Activated CD4-positive, alpha-beta T cell treated with anti-CD3 and anti-CD28 coated beads for 36 hours (primary cell): ENCODE measurements at regions not wholly inside any gene's neighbourhood (a gene's known extent, or its start where the extent isn't known, plus 50 kb on each side); places are given as distances from the start of the nearest gene placed in this dataset.

Source experiments
- ATAC-seq: fragments of 200-7000 bp; cut with Tn5 transposase; one replicate; pipeline ENCODE4 v1.10.0; 2021; ENCODE audit warnings: mild to moderate bottlenecking, moderate library complexity
- CTCF ChIA-PET: fragments of 350-600 bp; sonication (Branson Sonifier 250); formaldehyde crosslinking; loops from one replicate; lab custom pipeline; 2021; ENCODE audit warnings: antibody characterized with exemption; lab: Charles Lee
- POLR2A ChIA-PET: fragments of 350-600 bp; sonication (Branson Sonifier 250); formaldehyde crosslinking; loops from one replicate; lab custom pipeline; 2021; ENCODE audit warnings: antibody characterized with exemption, inconsistent platforms; lab: Charles Lee
- DNase-seq: peaks from one replicate; pipeline ENCODE4 v3.0.0-alpha.2; 2020
- H3K27ac Mint-ChIP-seq: one replicate; pipeline ENCODE4 v1.8.0; 2021; ENCODE audit warnings: mixed read lengths
- H3K27me3 Mint-ChIP-seq: one replicate; pipeline ENCODE4 v1.8.0; 2021; ENCODE audit warnings: mixed read lengths
- H3K36me3 Mint-ChIP-seq: one replicate; pipeline ENCODE4 v1.8.0; 2021; ENCODE audit warnings: low read depth, mixed read lengths
- H3K4me1 Mint-ChIP-seq: one replicate; pipeline ENCODE4 v1.8.0; 2021; ENCODE audit warnings: mixed read lengths
- H3K4me3 Mint-ChIP-seq: one replicate; pipeline ENCODE4 v1.8.0; 2021; ENCODE audit warnings: mild to moderate bottlenecking, moderate library complexity, mixed read lengths
- H3K9me3 Mint-ChIP-seq: one replicate; pipeline ENCODE4 v1.8.0; 2021; ENCODE audit warnings: low read depth, mixed read lengths
- intact Hi-C, 2 experiments: fragments of 100-400 bp; cut with DNase I in 1 of 2; cut with micrococcal nuclease in 1 of 2; formaldehyde crosslinking; loops; one replicate each; pipeline versions ENCODE4 v1.14.2 to v1.15.1; 2022 to 2024; cut with DNase I, micrococcal nuclease

DNA sequence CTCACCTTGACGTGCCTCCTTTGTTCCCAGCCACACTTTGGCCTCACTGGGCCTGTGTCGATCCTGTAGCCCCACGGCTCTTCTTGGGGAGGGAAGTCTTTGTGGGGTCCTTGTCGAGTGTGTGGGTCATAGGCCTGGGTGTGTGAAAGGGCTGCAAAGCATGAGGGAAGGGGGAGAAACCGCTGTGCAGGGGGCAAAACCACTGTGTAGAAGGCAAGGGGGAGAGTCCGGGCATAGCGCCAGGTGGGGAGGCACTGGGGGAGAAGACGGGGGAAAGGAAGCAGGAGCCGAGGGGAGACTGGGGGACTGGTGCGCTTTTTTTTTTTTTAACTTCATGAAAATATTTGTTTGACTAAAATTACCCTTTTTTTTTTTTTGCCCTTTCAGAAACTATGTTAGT, 65.1 kb upstream of the RASD2 start:
- ChIA-PET CTCF (no interaction called here), POLR2A (no interaction called here)
- ATAC-seq (no peak), DNase-seq (no peak)
- intact Hi-C loops: loop anchor here in 1 of 2 experiments (10.0 kb wide), 1 partner anchor 121 kb away; no protein-coding TSS in a partner anchor
- peaks cover 6% of the 10 kb centered on the region for H3K36me3 Mint-ChIP-seq
- H3K9me3 Mint-ChIP-seq: no peaks in the 10 kb centered on the region
- no peak overlapping the region for H3K27ac Mint-ChIP-seq
- no peaks in the 10 kb centered on the region for H3K4me1 Mint-ChIP-seq
- no peak overlapping the region for H3K4me3 Mint-ChIP-seq
- peaks cover 23% of the 10 kb centered on the region for H3K27me3 Mint-ChIP-seq

DNA sequence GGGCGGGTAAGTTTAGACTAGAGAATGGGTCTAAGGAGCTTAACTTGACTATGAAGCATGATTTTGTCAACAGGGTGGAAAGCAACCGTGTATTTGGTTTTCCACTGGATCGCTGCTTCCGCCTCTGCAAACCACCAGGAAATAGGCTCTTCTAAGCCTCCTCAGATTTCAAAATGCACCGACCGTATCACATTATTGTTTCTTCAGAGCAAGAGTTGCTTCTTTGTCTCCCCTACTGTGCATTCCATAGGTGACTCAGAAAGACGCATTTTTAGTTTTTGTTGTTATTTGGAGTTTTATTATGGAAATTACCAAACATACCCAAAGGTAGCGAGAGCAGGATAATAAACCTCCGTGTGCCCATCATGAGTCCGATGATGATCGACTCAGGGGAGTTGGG, 64.3 kb upstream of the RASD2 start:
- H3K4me3 Mint-ChIP-seq: no peak overlapping the region
- ChIA-PET CTCF (no interaction called here), POLR2A (no interaction called here)
- DNase-seq: no peak
- no peaks in the 10 kb centered on the region for H3K4me1 Mint-ChIP-seq
- intact Hi-C loops: loop anchor here in 1 of 2 experiments (10.0 kb wide), 1 partner anchor 122 kb away; no protein-coding TSS in a partner anchor
- ATAC-seq: no peak
- H3K27me3 Mint-ChIP-seq: peaks cover 29% of the 10 kb centered on the region
- H3K9me3 Mint-ChIP-seq: no peaks in the 10 kb centered on the region
- H3K27ac Mint-ChIP-seq: no peak overlapping the region
- H3K36me3 Mint-ChIP-seq: peaks cover 3% of the 10 kb centered on the region

DNA sequence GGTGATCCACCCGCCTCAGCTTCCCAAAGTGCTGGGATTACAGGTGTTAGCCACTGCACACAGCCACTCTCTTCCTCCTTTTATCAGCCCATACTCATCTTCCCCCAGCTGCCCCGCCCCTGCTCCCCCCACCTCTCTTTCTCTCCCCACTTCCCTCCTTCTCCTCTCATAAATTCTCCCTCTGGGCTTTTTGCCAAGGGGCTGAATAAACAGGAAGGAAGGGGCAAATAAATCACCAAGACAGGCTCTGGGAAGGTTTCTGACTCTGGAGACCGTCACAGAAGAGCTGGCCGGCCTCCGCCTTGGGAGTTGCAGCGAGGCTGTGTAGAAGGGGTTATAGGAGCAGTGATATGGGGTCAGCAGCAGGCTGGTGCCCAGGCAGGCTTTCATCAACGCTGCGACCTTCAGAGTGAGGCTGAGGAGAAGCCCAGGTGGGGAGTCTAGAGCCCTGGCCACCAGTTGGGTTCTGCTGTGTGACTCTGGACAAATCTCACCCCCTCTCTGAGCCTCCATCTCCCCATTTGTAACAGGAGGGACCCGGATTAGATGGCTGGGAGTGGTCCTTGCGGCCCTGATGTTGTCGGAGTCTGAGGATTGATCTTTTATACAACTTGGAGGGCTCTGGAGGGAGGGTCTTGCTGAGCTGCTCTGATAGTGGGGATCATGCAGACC, 62.6 kb upstream of the RASD2 start:
- intact Hi-C loops: loop anchor here in 1 of 2 experiments (10.0 kb wide), 1 partner anchor 123 kb away; no protein-coding TSS in a partner anchor
- ChIA-PET CTCF (interaction anchor here (0.7 kb wide), 1 partner anchor 154 kb away, joined by 3 read pairs; no protein-coding TSS in a partner anchor), POLR2A (interaction anchor here (0.6 kb wide), 1 partner anchor 220 kb away, joined by 3 read pairs; no protein-coding TSS in a partner anchor)
- H3K27me3 Mint-ChIP-seq: peaks cover 32% of the 10 kb centered on the region
- no peak overlapping the region for H3K4me3 Mint-ChIP-seq
- H3K9me3 Mint-ChIP-seq: no peaks in the 10 kb centered on the region
- no peak for ATAC-seq
- no peak for DNase-seq
- H3K27ac Mint-ChIP-seq: no peak overlapping the region
- H3K4me1 Mint-ChIP-seq: no peaks in the 10 kb centered on the region
- no peaks in the 10 kb centered on the region for H3K36me3 Mint-ChIP-seq

DNA sequence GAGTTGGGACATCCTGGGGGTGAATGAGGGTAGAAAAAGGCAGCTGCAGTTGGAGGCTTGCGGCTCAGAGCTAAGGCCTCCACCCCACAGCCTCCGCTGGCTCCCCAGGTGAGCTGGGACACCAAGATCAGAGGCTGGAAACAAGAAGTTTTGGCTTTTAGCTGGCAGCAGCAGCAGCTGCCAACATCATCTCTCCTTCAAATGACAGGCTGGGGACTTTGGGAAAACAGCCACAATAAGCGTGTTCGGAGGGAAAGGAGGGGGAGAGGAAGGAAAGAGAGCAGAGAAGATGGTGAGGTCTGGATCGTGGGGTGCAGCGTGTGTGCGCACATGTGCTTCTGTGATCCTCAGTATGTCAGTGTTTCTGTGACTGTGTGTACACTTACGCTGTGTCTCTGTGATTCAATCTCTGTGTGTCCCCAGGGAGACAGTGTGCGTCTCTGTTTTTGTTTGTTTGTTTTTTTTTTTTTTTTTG, 62.0 kb upstream of the RASD2 start:
- ChIA-PET CTCF (interaction anchor here (0.7 kb wide), 1 partner anchor 155 kb away, joined by 3 read pairs; no protein-coding TSS in a partner anchor), POLR2A (no interaction called here)
- no peak overlapping the region for H3K4me3 Mint-ChIP-seq
- H3K27ac Mint-ChIP-seq: no peak overlapping the region
- peaks cover 32% of the 10 kb centered on the region for H3K27me3 Mint-ChIP-seq
- DNase-seq (no peak), ATAC-seq (no peak)
- H3K9me3 Mint-ChIP-seq: no peaks in the 10 kb centered on the region
- H3K36me3 Mint-ChIP-seq: no peaks in the 10 kb centered on the region
- H3K4me1 Mint-ChIP-seq: no peaks in the 10 kb centered on the region
- intact Hi-C loops: loop anchor here in 1 of 2 experiments (10.0 kb wide), 1 partner anchor 124 kb away; no protein-coding TSS in a partner anchor

DNA sequence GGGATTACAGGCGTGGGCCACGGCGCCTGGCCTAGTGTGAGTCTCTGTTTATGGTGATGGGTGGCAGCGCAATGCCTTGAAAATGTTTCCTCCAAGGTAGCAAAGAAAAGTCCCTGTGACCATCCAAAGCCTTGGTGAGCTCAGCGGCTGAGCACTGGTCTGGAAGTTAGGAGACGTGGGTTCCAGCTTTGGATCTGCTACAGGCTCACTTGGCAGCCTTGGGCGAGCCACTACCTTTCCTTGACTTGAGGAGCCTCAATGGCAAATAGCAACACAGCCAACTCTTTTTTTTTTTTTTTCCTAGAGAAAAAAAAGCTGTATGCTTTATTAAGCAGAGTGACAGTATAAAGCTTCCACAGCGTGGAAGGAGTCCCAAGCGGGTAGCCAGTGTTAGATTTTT, 61.3 kb upstream of the RASD2 start:
- DNase-seq (no peak), ATAC-seq (no peak)
- Mint-ChIP-seq H3K36me3 (no peaks in the 10 kb centered on the region), H3K27ac (no peak overlapping the region), H3K27me3 (peaks cover 32% of the 10 kb centered on the region), H3K4me1 (no peaks in the 10 kb centered on the region), H3K4me3 (no peak overlapping the region), H3K9me3 (no peaks in the 10 kb centered on the region)
- intact Hi-C loops: loop anchor here in 1 of 2 experiments (10.0 kb wide), 1 partner anchor 125 kb away; no protein-coding TSS in a partner anchor
- ChIA-PET POLR2A (no interaction called here), CTCF (no interaction called here)

DNA sequence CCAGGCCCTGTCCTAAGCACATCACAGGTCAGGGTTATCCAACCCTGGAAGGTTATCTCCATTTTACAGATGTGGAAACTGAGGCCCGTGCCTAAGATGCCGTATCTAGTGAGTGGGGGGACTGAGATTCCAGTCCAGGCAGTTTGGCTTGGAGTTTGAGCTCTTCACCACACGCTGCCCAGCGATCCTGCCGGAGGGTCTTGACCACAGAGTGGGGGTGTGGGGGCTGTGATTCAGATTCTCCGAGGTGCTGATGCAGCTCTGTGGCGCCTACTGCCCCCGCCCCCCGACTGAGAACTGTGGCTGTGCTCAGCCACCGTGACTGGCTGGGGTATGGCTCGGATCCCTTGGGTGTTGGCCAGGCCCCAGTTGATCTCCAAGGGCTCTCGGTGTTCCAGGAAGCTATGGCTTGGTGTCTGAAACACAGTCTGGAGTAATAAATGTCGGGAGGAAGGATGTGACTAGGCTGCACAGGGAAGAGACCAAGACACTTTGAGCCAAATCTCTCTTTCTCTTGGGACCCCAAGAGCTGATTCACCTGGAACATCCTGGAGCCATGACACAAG, 60.6 kb upstream of the RASD2 start:
- Mint-ChIP-seq H3K27me3 (peaks cover 35% of the 10 kb centered on the region), H3K4me1 (no peaks in the 10 kb centered on the region), H3K4me3 (no peak overlapping the region), H3K27ac (no peak overlapping the region), H3K36me3 (no peaks in the 10 kb centered on the region), H3K9me3 (no peaks in the 10 kb centered on the region)
- CTCF ChIA-PET: no interaction called here
- no peak for ATAC-seq
- intact Hi-C loops: loop anchor here in 1 of 2 experiments (10.0 kb wide), 1 partner anchor 125 kb away; no protein-coding TSS in a partner anchor
- POLR2A ChIA-PET: no interaction called here
- no peak for DNase-seq

DNA sequence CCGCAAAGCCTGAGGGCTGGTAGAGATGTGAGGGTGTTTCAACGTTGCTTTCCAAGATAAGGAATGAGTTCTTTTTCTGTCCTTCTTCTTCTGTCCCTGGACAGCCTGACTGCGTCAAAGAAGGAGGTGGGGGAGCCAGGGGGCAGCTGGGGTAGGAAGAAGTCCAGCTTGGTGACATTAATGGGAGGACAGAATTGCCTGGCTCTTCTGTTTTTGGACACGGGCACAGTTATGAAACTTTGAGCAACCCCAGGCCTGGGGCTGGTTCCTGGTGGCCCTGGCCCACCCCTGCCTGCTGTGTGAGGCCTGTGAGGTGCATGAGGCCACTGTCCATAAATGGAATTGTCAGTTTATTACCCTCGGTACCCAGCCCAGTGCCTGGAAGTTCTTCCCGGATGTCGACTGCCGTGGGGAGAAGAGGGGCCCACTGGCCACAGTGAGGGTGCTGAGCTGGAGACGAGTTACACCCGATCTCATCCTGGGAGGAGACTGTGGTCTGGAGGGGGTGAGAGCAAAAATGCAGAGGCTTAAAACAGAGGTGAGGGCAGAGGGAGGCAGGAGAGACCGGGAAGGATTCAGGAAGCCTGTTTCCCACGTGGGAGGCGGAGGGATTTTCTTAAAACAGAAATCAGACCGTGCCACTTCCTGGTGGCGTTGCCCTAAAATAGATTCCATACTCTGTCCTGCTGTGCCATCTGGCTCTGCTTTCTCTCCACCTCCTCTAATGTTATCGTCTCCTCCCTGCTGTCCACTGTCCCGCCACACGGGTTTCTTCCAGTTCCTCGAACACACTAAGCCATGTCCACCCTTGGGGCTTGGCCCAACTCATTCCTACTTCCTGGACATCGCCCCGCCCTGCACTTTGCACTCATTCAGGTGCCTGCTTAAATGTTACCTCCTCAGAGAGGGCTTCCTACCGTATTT, 59.7 kb upstream of the RASD2 start:
- Mint-ChIP-seq H3K27ac (no peak overlapping the region), H3K9me3 (no peaks in the 10 kb centered on the region), H3K27me3 (peaks cover 35% of the 10 kb centered on the region), H3K4me3 (no peak overlapping the region), H3K36me3 (no peaks in the 10 kb centered on the region), H3K4me1 (no peaks in the 10 kb centered on the region)
- ATAC-seq (no peak), DNase-seq (no peak)
- intact Hi-C loops: no loop called here
- CTCF ChIA-PET: no interaction called here
- POLR2A ChIA-PET: no interaction called here

DNA sequence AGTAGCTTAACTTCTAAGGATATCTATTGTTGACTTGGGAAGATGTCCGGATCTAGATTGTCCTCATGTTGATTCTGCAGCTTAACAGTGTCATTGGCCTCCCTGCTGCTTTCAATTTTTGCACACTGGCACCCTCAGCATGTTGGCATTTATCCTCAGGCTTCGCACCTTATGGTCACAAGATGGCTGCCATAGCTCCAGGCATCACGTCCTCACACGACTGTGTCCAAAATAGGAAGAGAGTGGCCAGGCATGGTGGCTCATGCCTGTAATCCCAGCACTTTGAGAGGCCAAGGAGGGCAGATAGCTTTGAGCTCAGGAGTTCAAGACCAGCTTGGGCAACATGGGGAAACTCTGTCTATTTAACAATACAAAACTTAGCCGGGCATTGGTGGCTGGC, 58.3 kb upstream of the RASD2 start:
- Mint-ChIP-seq H3K4me3 (no peak overlapping the region), H3K27me3 (peaks cover 33% of the 10 kb centered on the region), H3K4me1 (no peaks in the 10 kb centered on the region), H3K36me3 (no peaks in the 10 kb centered on the region), H3K27ac (no peak overlapping the region), H3K9me3 (no peaks in the 10 kb centered on the region)
- intact Hi-C loops: no loop called here
- POLR2A ChIA-PET: no interaction called here
- DNase-seq (no peak), ATAC-seq (no peak)
- CTCF ChIA-PET: no interaction called here

DNA sequence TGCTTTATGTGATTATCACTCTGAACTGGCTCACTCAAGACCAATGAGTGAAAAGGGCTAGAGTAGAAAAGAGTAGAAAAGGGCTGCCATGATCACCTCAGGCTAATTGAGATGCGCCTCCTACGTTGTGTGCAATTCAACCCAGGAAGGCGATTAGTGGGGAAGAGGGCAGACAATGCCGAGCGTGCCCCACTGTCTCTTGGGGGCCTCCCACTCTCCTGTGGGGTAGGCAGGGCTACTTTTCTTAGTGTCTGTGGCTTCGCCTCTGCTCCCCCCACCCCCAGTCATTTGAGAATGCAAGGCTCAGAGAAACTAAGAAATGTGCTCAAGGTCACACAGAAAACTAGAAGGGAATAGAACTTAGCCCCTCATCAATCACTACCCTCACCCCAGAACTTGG, 57.7 kb upstream of the RASD2 start:
- no peak for DNase-seq
- peaks cover 32% of the 10 kb centered on the region for H3K27me3 Mint-ChIP-seq
- H3K4me3 Mint-ChIP-seq: no peak overlapping the region
- no peak overlapping the region for H3K27ac Mint-ChIP-seq
- CTCF ChIA-PET: no interaction called here
- POLR2A ChIA-PET: no interaction called here
- no peaks in the 10 kb centered on the region for H3K36me3 Mint-ChIP-seq
- H3K4me1 Mint-ChIP-seq: no peaks in the 10 kb centered on the region
- no peak for ATAC-seq
- intact Hi-C loops: no loop called here
- H3K9me3 Mint-ChIP-seq: no peaks in the 10 kb centered on the region

DNA sequence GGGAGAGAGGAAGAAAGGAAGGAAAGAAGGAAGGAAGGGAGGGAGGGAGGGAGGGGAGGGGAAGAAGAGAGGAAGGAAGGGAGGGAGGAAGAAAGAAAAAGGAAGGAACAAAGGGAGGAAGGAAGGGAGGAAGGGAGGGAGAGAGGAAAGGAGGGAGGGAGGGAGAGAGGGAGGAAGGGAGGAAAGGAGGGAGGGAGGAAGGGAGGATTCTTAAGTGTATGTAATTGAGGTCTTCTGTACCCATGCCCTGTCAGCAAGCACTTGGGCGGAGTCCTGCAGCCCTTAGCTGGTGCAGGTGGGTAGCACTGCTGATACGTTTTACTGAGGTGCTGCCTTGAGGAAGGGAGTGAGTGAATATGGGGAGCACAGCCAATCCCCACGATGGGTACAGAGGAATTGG, 56.9 kb upstream of the RASD2 start:
- H3K4me3 Mint-ChIP-seq: no peak overlapping the region
- H3K9me3 Mint-ChIP-seq: no peaks in the 10 kb centered on the region
- DNase-seq: no peak
- ATAC-seq: no peak
- H3K4me1 Mint-ChIP-seq: no peaks in the 10 kb centered on the region
- ChIA-PET POLR2A (no interaction called here), CTCF (no interaction called here)
- no peaks in the 10 kb centered on the region for H3K36me3 Mint-ChIP-seq
- H3K27me3 Mint-ChIP-seq: peaks cover 28% of the 10 kb centered on the region
- intact Hi-C loops: no loop called here
- H3K27ac Mint-ChIP-seq: no peak overlapping the region
